Heart left ventricle (tissue), 13 donors: ENCODE measurements at regions not wholly inside any gene's neighbourhood (a gene's known extent, or its start where the extent isn't known, plus 50 kb on each side); places are given as distances from the start of the nearest gene placed in this dataset.

Experiments used
- POLR2A ChIP-seq, 2 donors: fragments of 450-650 bp; IDR thresholded peaks; one replicate each; pipeline ENCODE4 v1.6.1; 2017; ENCODE audit warnings: antibody characterized with exemption in 2 of 2, mild to moderate bottlenecking in 2 of 2, moderate library complexity in 2 of 2
- TF ChIP-seq, protein P1 (sequence below), 12 donors: fragments of 200-600 bp; sonication (generic) in 4 of 12; IDR thresholded peaks; one replicate each; pipeline versions ENCODE4 v1.5.0 to v1.8.0; 2018 to 2022; ENCODE audit warnings: antibody characterized with exemption in 12 of 12, mild to moderate bottlenecking in 5 of 12
- donor health status: ischemic (EF 13 %, LVEDD 7.1; RV severe dilation, severe dysfunction).
- donor health status: DM: no; HTN: yes; CAD: no.
- donor health status: DM: no; HTN: no; CAD: no.
- donor health status: ischemic (EF 25% LVEDD 6.9; RV normal size, moderate dysfunction).
- donor health status: ischemic (EF 25% LVEDD 5.7; RV mildly dilated, moderate dysfunction).
- donor health status: ischemic (EF 35%, LVEDD 5.7; RV mildly dilated, moderate dysfunction).
- donor health status: nonischemic (EF 11% LVEDD 7.7; RV severe dilation, severe dysfunction).
- donor health status: DM: yes; HTN: yes; CAD: no.
- donor health status: PGD.
- donor health status: ischemic (EF 29% LVEDD 5.4; RV normal size, mild dysfunction).
- donor health status: nonischemic (EF 23%, LVEDD 6.1; RV moderate dilation, normal function).

DNA sequence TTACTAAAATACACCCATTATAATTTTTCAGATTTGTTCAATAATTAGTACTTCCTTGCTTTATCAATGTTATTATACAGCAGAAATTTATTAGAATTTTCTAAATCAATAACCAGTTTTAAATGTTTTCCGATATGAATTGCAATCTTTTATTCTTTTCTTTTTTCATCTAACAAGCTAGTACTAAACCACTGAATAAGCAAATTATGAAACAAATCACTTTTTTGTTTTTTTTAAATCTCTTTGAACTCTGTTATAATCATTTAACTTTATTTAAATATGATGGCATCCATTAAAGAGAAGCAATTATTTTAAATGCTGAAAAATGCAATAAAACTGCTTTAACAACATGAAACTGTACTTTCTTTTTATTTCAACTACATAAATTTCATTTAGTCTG lies 59.7 kb downstream of the HYCC1 start:
- TF ChIP-seq, protein P1, sequence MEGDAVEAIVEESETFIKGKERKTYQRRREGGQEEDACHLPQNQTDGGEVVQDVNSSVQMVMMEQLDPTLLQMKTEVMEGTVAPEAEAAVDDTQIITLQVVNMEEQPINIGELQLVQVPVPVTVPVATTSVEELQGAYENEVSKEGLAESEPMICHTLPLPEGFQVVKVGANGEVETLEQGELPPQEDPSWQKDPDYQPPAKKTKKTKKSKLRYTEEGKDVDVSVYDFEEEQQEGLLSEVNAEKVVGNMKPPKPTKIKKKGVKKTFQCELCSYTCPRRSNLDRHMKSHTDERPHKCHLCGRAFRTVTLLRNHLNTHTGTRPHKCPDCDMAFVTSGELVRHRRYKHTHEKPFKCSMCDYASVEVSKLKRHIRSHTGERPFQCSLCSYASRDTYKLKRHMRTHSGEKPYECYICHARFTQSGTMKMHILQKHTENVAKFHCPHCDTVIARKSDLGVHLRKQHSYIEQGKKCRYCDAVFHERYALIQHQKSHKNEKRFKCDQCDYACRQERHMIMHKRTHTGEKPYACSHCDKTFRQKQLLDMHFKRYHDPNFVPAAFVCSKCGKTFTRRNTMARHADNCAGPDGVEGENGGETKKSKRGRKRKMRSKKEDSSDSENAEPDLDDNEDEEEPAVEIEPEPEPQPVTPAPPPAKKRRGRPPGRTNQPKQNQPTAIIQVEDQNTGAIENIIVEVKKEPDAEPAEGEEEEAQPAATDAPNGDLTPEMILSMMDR (IDR thresholded peaks at IDR 0.05): no peak
- TF ChIP-seq POLR2A (IDR thresholded peaks at IDR 0.05): no peak
